NCI-H2081 (cell line): ENCODE measurements at regions not wholly inside any gene's neighbourhood (a gene's known extent, or its start where the extent isn't known, plus 50 kb on each side); places are given as distances from the start of the nearest gene placed in this dataset.

Source experiments
- DNase-seq, 2 experiments: peaks; one replicate each; lab custom pipeline; 2025; lab: John Stamatoyannopoulos, UW

- peak; percentile 78 to 80 for DNase-seq
These were observed 196.4 kb upstream of the C1QTNF7 start for GRCh38 chr4:15231265-15232091.

DNA sequence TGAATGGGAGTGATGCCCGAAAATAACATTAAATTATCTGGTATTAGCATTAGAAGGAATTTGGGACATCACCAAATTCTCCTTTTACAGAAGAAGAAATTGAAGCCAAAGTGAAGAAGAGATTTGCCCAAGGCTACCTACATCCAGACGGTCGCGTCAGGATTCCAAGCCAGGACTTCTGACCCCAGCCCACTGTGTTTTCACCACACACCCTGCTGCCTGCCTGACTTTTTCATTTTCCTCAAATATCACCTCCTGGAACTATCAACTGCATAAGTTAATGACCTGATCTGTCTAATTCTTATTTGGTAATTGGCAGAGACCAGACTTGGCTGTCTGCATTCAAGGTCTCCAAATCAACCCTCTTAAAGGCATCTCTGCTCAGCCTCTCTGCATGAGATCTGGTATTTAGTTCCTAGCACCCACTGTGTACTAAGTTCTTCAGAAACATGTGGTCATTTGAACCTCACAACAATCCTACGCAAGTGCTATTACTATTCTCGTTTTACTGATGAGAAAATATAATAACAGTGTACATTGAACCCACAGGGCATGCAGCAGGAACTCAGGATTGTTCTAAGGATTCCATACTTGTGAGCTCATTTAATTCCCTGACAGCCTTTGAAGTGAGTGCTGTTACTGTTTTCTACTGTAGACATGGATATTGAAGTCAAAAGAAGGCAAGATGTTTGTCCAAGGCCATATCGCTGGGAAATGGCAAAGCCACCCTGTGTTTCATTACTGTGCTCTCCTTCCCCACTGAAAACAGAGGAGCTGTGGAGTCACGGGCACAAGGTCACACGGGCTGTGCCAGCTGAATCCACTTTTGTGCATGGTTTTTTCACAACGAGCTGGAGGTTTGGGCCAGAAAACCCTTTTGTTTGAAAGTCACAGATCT, 195.2 kb upstream of the C1QTNF7 start:
- no peak for DNase-seq

GRCh38 chr4:15233264-15233597, 194.6 kb upstream of the C1QTNF7 start:
- peak; percentile 12 to 58 for DNase-seq

DNA sequence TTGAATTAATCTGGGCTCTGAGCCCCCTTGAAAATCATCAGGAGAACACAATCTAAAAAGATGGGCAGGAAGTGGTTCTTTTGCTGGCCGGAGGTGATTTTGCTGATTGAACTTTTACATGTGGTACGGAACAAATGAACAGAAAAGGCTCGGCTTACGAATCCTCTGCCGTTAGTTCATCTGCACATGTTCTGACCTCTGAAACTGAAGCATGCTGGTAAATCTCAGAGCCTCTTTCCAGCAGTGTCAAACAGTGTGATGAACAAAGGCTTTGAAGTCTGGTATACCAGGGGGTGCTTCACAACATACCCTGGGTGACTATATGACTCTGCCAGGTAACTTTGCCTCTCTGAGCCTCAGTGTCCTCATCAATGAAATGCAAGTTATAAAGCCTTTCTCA, 194.2 kb upstream of the C1QTNF7 start:
- DNase-seq: no peak

GRCh38 chr4:15234116-15234855, 193.5 kb upstream of the C1QTNF7 start:
- no peak for DNase-seq

DNA sequence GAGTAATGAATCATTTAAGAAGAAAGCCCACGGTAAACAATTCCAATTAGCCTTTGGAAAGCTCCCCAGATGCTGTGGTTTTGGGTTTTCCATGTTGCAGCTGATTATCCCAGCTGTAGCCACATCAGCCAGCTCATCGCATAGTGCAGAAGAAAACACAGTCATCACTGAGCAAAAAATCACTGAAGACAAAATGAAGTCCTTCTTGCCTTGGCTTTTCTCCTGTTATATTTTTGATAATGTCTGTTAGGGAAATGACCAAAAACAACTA, 193.0 kb upstream of the C1QTNF7 start:
- DNase-seq: no peak

GRCh38 chr4:15235135-15235534, 192.7 kb upstream of the C1QTNF7 start:
- DNase-seq: no peak

DNA sequence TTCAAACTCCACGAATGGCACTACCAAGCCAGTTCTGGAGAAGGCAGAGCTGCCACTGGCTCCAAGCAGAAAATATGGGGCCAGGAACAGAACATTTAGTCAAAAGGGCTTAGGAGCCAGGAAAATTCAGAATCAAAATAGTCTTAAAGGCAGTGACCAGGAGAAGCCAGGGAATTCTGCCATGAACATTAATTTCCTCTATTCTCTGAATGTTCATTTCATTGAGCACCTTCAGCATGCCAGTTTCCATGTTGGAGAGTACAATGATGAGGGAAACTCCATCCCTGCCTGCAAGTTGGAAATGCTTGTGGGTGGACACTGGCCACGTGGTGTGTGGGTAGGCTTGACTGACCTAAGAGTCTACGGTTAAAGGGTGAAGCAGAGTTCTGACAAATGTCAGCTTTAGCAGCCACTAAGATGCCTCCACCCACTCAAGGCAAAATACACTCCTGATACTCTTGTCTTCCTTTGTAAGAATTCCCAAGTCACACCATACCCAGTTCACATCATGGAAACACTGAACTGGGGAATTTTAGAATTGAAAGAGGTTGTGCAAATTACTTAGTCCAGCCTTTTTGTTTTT, 190.1 kb upstream of the C1QTNF7 start:
- DNase-seq: no peak

- no peak for DNase-seq
These were observed 189.1 kb upstream of the C1QTNF7 start for GRCh38 chr4:15238720-15239119.

DNA sequence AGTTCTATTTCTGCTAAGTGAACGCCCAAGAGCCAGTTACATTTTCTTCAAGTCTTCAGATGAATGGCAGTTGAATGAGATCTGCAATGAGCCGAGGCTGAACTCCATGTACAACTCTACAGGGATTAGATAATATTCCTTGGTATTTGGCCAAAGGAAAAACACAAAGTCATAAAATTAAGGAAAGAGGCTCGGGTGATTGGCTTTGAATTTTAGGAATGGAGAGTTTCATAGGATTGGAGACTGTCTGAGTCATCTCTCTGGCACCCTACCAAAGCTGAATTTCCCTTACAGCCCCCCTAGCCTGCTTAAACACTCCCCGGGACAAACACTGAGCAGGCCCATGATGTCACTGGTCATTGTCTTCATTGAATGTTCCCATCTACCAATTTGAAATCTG, 188.0 kb upstream of the C1QTNF7 start:
- no peak for DNase-seq

- DNase-seq: no peak
These were observed 187.1 kb upstream of the C1QTNF7 start for GRCh38 chr4:15240764-15241163.

GRCh38 chr4:15242021-15242420, 185.8 kb upstream of the C1QTNF7 start:
- DNase-seq: no peak

DNA sequence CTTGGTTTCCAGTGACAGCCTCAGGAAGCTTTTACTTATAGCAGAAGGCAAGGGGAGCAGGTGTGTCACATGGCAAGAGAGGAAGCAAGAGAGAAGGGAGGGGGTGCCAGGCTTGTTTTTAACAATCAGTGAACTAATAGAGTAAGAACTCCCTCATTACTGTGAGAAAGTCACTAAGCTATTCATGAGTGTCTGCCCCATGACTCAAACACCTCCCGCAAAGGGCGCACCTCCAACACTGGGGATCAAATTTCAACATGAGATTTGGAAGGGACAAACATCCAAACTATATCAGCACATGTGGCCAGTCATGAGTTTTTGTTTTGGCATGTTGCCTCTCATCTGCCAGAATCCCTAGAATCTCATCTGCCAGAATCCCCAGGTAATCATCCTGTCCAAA, 183.5 kb upstream of the C1QTNF7 start:
- no peak for DNase-seq

DNA sequence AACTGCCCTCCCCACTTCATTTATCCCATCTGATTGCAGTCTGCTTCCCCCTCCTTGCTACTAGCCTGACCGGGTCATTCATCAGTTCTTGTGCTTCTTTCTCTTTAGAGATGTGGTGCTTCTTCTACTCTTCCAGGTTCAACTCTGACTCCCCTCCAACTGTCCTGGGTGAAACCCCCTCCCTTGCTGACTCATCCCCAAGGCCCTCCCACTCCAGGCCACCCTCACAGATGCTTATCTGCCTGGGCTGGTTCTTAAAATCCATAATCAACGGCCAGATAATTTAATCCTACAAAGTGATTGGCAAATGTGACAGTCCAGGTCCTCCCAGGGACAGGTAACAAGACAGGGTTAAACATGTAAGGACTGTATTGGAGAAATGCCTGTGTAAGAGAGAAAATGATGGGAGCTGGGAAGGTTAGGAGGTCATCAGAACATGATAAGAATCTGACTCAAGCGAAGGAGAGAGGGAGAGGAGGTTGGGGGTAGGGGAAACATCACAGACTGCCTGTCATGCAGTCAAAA, 182.8 kb upstream of the C1QTNF7 start:
- no peak for DNase-seq

GRCh38 chr4:15250021-15250441, 177.8 kb upstream of the C1QTNF7 start:
- DNase-seq: no peak

- DNase-seq: no peak
These were observed 174.5 kb upstream of the C1QTNF7 start for GRCh38 chr4:15253349-15253748.

GRCh38 chr4:15254236-15254880, 173.5 kb upstream of the C1QTNF7 start:
- DNase-seq: no peak

DNA sequence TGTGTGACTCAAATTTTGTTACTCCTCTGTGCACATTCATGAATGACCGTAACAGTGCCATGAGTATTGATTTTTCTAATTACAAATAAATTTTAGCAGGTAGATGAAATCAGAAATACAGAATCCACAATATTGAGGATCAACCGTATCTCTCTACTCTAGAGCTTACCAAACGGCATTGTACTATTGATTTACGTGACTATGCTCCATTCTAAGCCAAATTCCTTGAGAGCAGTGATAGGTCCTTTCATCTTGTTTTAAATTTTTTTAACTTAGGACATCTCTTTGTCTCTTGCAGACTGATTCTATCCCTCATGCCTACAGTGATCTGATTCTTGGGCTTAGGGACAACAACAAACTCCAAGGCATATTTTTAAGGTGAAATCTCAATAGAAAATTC, 172.3 kb upstream of the C1QTNF7 start:
- no peak for DNase-seq

- no peak for DNase-seq
These were observed 167.1 kb upstream of the C1QTNF7 start for GRCh38 chr4:15260758-15261157.

GRCh38 chr4:15262396-15262795, 165.4 kb upstream of the C1QTNF7 start:
- DNase-seq: no peak

DNA sequence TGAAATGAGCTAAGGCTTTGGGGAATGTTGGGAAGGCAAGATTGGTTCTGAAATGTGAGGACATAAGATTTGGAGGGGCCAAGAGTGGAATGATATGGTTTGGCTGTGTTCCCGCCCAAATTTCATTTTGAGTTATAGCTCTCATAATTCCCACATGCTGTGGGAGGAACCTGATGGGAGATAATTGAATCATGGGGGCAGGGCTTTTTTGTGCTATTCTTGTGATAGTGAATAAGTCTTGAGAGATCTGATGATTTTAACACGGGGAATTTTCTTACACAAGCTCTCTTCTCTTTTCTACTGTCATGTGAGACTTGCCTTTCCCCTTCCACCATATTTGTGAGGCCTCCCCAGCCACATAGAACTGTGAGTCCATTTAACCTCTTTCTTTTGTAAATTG, 157.6 kb upstream of the C1QTNF7 start:
- DNase-seq: no peak

- DNase-seq: no peak
These were observed 141.8 kb upstream of the C1QTNF7 start for GRCh38 chr4:15286041-15286440.
